ENCODE measurements at regions not wholly inside any gene's neighbourhood (a gene's known extent, or its start where the extent isn't known, plus 50 kb on each side); places are given as distances from the start of the nearest gene placed in this dataset.

DNA sequence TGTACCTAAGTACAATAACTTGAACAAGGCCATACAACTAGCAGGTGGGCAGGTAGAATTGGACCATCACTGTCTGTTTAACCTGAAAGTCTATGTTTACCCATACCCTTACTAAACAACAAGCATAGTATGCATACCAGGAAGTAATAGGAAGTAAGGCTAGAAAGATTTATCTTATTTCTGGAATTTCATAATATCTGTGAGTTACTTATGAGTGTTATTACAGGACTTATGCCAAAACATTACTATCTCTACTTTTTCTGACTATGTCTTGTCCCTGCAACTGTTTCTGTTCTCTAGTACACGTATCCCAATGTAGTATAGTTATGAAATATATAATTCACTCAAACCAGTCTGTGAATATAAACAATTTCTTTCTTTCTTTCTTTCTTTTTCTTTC lies 1400.8 kb upstream of the TENM4 start:
- ATAC-seq (ENCODE audit: low read depth) = no peak
- no peak overlapping the region for H2BK15ac ChIP-seq (ENCODE audit: low read depth, low read length)
- H4K5ac ChIP-seq (ENCODE audit: low read depth, low read length) = no peak overlapping the region
- no peaks in the 10 kb centered on the region for H3K27me3 ChIP-seq (ENCODE audit: control insufficient read depth, insufficient read depth, low read length)
- no peak for DNase-seq
- POLR2A ChIA-PET (ENCODE audit: unreplicated experiment) = no interaction called here
- no peak overlapping the region for H3K9ac ChIP-seq (ENCODE audit: low read depth, low read length)
- WGBS, 2 experiments (ENCODE audit: extremely low coverage in 2 of 2, insufficient read length in 1 of 2) = no CpG with 5 or more reads among the region's 1 CpG
- H3K4me2 ChIP-seq (ENCODE audit: low read depth, low read length) = no peak overlapping the region
- H3K4me3 ChIP-seq (ENCODE audit: insufficient read depth, low read depth, low read length) = no peak overlapping the region
- dilution Hi-C loops (cut with HindIII; ENCODE audit: low sequenced_read_pairs, unreplicated experiment) (no loop called here), in situ Hi-C loops (cut with MboI; ENCODE audit: low sequenced_read_pairs) (no loop called here), intact Hi-C loops (cut with micrococcal nuclease) (no loop called here)
- no peak overlapping the region for H3K23ac ChIP-seq (ENCODE audit: low read depth, low read length)
- no peaks in the 10 kb centered on the region for H3K9me1 ChIP-seq (ENCODE audit: insufficient read depth, low read length)
- H3K56ac ChIP-seq (ENCODE audit: extremely low read depth, insufficient read depth, low read length) = no peak overlapping the region
- no peaks in the 10 kb centered on the region for H3K4me1 ChIP-seq (ENCODE audit: control insufficient read depth, insufficient read depth, low read length)
- H3K27ac ChIP-seq (ENCODE audit: insufficient read depth, low read length) = no peak overlapping the region
- H2AK9ac ChIP-seq (replicated peaks; ENCODE audit: low read depth, low read length, poor library complexity) = no peak overlapping the region
- no peak overlapping the region for H2BK5ac ChIP-seq (ENCODE audit: low read depth, low read length, poor library complexity, severe bottlenecking)
- H2AK5ac ChIP-seq (ENCODE audit: low read depth, low read length) = no peak overlapping the region
- H2BK20ac ChIP-seq (ENCODE audit: low read depth, low read length) = no peak overlapping the region
- TF ChIP-seq, protein P1, sequence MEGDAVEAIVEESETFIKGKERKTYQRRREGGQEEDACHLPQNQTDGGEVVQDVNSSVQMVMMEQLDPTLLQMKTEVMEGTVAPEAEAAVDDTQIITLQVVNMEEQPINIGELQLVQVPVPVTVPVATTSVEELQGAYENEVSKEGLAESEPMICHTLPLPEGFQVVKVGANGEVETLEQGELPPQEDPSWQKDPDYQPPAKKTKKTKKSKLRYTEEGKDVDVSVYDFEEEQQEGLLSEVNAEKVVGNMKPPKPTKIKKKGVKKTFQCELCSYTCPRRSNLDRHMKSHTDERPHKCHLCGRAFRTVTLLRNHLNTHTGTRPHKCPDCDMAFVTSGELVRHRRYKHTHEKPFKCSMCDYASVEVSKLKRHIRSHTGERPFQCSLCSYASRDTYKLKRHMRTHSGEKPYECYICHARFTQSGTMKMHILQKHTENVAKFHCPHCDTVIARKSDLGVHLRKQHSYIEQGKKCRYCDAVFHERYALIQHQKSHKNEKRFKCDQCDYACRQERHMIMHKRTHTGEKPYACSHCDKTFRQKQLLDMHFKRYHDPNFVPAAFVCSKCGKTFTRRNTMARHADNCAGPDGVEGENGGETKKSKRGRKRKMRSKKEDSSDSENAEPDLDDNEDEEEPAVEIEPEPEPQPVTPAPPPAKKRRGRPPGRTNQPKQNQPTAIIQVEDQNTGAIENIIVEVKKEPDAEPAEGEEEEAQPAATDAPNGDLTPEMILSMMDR (conservative IDR thresholded peaks at IDR 0.05; ENCODE audit: low read depth, low read length) = no peak
- TF ChIP-seq NFE2L2 (IDR thresholded peaks at IDR 0.05; ENCODE audit: low read depth, low read length) = no peak
- no peak for TF ChIP-seq POLR2A (IDR thresholded peaks at IDR 0.05; ENCODE audit: low read depth, low read length)
- H4K91ac ChIP-seq (ENCODE audit: insufficient read depth, low read depth, low read length) = no peak overlapping the region
- H3K4ac ChIP-seq (ENCODE audit: low read depth, low read length) = no peak overlapping the region
- no peaks in the 10 kb centered on the region for H4K20me1 ChIP-seq (ENCODE audit: insufficient read depth, low read length)
- no peaks in the 10 kb centered on the region for H3K9me3 ChIP-seq (ENCODE audit: control insufficient read depth, insufficient read depth, low read length)
- BruUV-seq (replicated peaks) = no TSS peak
- H2AFZ ChIP-seq (replicated peaks; ENCODE audit: low read length, poor library complexity) = no peak overlapping the region
- no peaks in the 10 kb centered on the region for H3K36me3 ChIP-seq (ENCODE audit: control insufficient read depth, insufficient read depth, low read length)
- no peak overlapping the region for H3K18ac ChIP-seq (ENCODE audit: low read depth, low read length)
- no peak overlapping the region for H4K8ac ChIP-seq (ENCODE audit: low read depth in 2 of 2, low read length in 2 of 2)
- no peak overlapping the region for H3K14ac ChIP-seq (replicated peaks; ENCODE audit: low read depth, low read length)
- CTCF ChIA-PET = no interaction called here
- H2BK120ac ChIP-seq (ENCODE audit: low read depth, low read length) = no peak overlapping the region
- H3K79me1 ChIP-seq (ENCODE audit: low read depth in 1 of 2, low read length in 2 of 2) = no peaks in the 10 kb centered on the region
